DND-41 (cell line): ENCODE measurements at regions not wholly inside any gene's neighbourhood (a gene's known extent, or its start where the extent isn't known, plus 50 kb on each side); places are given as distances from the start of the nearest gene placed in this dataset.

Experiments used
- ATAC-seq: fragments of 200-7000 bp; cut with Tn5 transposase; 3 replicates; pipeline ENCODE4 v1.9.1; 2021; ENCODE audit warnings: low read depth; ENCODE audit not compliant: insufficient read depth
- DNase-seq: peaks from one replicate; pipeline ENCODE4 v3.0.0-alpha.2; 2020
- H2AFZ ChIP-seq: 2 replicates; pipeline ENCODE4 v1.6.0; 2012; ENCODE audit warnings: low read depth, low read length
- H3K27ac ChIP-seq: 2 replicates; pipeline ENCODE4 v1.5.1; 2012; ENCODE audit warnings: low read length, inconsistent platforms
- H3K27me3 ChIP-seq: fragments of 200-600 bp; sonication (generic); 2 replicates; pipeline ENCODE4 v1.6.0; 2012; ENCODE audit warnings: low read length, mild to moderate bottlenecking, inconsistent platforms; ENCODE audit not compliant: insufficient read depth, poor library complexity
- H3K36me3 ChIP-seq: 2 replicates; pipeline ENCODE4 v1.5.1; 2012; ENCODE audit warnings: low read length, inconsistent platforms; ENCODE audit not compliant: insufficient read depth
- H3K4me1 ChIP-seq: 2 replicates; pipeline ENCODE4 v1.5.1; 2012; ENCODE audit warnings: mild to moderate bottlenecking, low read length; ENCODE audit not compliant: insufficient read depth
- H3K4me2 ChIP-seq: 2 replicates; pipeline ENCODE4 v1.6.0; 2012; ENCODE audit warnings: mild to moderate bottlenecking, moderate library complexity, low read length, inconsistent platforms; ENCODE audit not compliant: insufficient read depth
- H3K4me3 ChIP-seq, 2 experiments: fragments of 200-600 bp in 1 of 2; shearing (Covaris generic) in 1 of 2; 2 replicates each; pipeline ENCODE4 v1.5.1; 2012 to 2016; ENCODE audit warnings: inconsistent platforms in 2 of 2, low read length in 2 of 2, mild to moderate bottlenecking in 2 of 2, low read depth in 1 of 2, moderate library complexity in 1 of 2
- H3K79me2 ChIP-seq: 2 replicates; pipeline ENCODE4 v1.6.0; 2012; ENCODE audit warnings: low read length, inconsistent platforms; ENCODE audit not compliant: insufficient read depth
- H3K9ac ChIP-seq: 2 replicates; pipeline ENCODE4 v1.6.0; 2012; ENCODE audit warnings: low read depth, mild to moderate bottlenecking, inconsistent platforms, low read length, moderate library complexity
- H3K9me3 ChIP-seq: 2 replicates; pipeline ENCODE4 v1.5.1; 2012; ENCODE audit warnings: low read length, moderate library complexity, mild to moderate bottlenecking, inconsistent platforms; ENCODE audit not compliant: insufficient read depth, severe bottlenecking
- H4K20me1 ChIP-seq: 2 replicates; pipeline ENCODE4 v1.6.0; 2012; ENCODE audit warnings: low read length; ENCODE audit not compliant: insufficient read depth
- CTCF ChIP-seq: IDR thresholded peaks from 2 replicates; pipeline ENCODE4 v1.5.1; 2012; ENCODE audit warnings: borderline replicate concordance, low read length, moderate library complexity, mild to moderate bottlenecking; ENCODE audit not compliant: poor library complexity, severe bottlenecking; ENCODE audit errors: extremely low read depth
- EZH2 ChIP-seq: IDR thresholded peaks from 3 replicates; pipeline ENCODE4 v1.6.1; 2012; ENCODE audit warnings: borderline replicate concordance, low read depth, mild to moderate bottlenecking, moderate library complexity, low read length, inconsistent platforms; ENCODE audit not compliant: severe bottlenecking

GRCh38 chr18:14912967-14913366, 165.0 kb downstream of the ANKRD30B start:
- H3K4me2 ChIP-seq = no peak overlapping the region
- H3K4me1 ChIP-seq = no peaks in the 10 kb centered on the region
- no peaks in the 10 kb centered on the region for H3K27me3 ChIP-seq
- no peak for DNase-seq
- H3K9me3 ChIP-seq = no peaks in the 10 kb centered on the region
- TF ChIP-seq CTCF = no peak
- TF ChIP-seq EZH2 = no peak
- no peak overlapping the region for H3K9ac ChIP-seq
- H3K27ac ChIP-seq = no peak overlapping the region
- H2AFZ ChIP-seq = no peak overlapping the region
- no peak overlapping the region for H3K4me3 ChIP-seq
- no peaks in the 10 kb centered on the region for H3K79me2 ChIP-seq
- no peaks in the 10 kb centered on the region for H4K20me1 ChIP-seq
- H3K36me3 ChIP-seq = no peaks in the 10 kb centered on the region
- ATAC-seq = no peak

GRCh38 chr18:14914121-14914520, 166.1 kb downstream of the ANKRD30B start:
- H3K27ac ChIP-seq = no peak overlapping the region
- no peak overlapping the region for H3K9ac ChIP-seq
- ATAC-seq (no peak), DNase-seq (no peak)
- no peaks in the 10 kb centered on the region for H3K79me2 ChIP-seq
- H3K4me2 ChIP-seq = no peak overlapping the region
- H4K20me1 ChIP-seq = no peaks in the 10 kb centered on the region
- TF ChIP-seq CTCF (no peak), EZH2 (no peak)
- no peak overlapping the region for H3K4me3 ChIP-seq
- no peaks in the 10 kb centered on the region for H3K4me1 ChIP-seq
- no peaks in the 10 kb centered on the region for H3K36me3 ChIP-seq
- H3K9me3 ChIP-seq = no peaks in the 10 kb centered on the region
- no peak overlapping the region for H2AFZ ChIP-seq
- H3K27me3 ChIP-seq = no peaks in the 10 kb centered on the region

- no peak for DNase-seq
- ATAC-seq = no peak
- Histone ChIP-seq H3K4me3 (no peak overlapping the region), H3K9ac (no peak overlapping the region), H2AFZ (no peak overlapping the region), H3K9me3 (no peaks in the 10 kb centered on the region), H4K20me1 (no peaks in the 10 kb centered on the region), H3K79me2 (no peaks in the 10 kb centered on the region), H3K4me2 (no peak overlapping the region), H3K27me3 (no peaks in the 10 kb centered on the region), H3K4me1 (no peaks in the 10 kb centered on the region), H3K27ac (no peak overlapping the region), H3K36me3 (no peaks in the 10 kb centered on the region)
- TF ChIP-seq CTCF = no peak
These were observed 166.8 kb downstream of the ANKRD30B start for GRCh38 chr18:14914771-14915170.

GRCh38 chr18:14916181-14916580, 168.2 kb downstream of the ANKRD30B start:
- H3K9me3 ChIP-seq = no peaks in the 10 kb centered on the region
- no peak overlapping the region for H3K27ac ChIP-seq
- DNase-seq (no peak), ATAC-seq (no peak)
- TF ChIP-seq EZH2 = no peak
- no peak for TF ChIP-seq CTCF
- H3K4me3 ChIP-seq = no peak overlapping the region
- H3K27me3 ChIP-seq = no peaks in the 10 kb centered on the region
- no peak overlapping the region for H3K4me2 ChIP-seq
- H4K20me1 ChIP-seq = no peaks in the 10 kb centered on the region
- no peak overlapping the region for H3K9ac ChIP-seq
- no peaks in the 10 kb centered on the region for H3K79me2 ChIP-seq
- H3K36me3 ChIP-seq = no peaks in the 10 kb centered on the region
- no peaks in the 10 kb centered on the region for H3K4me1 ChIP-seq
- no peak overlapping the region for H2AFZ ChIP-seq
